ENCODE measurements at regions not wholly inside any gene's neighbourhood (a gene's known extent, or its start where the extent isn't known, plus 50 kb on each side); places are given as distances from the start of the nearest gene placed in this dataset.
"Not testable (repeated sequence)": the region's sequence is repeated elsewhere in the genome, so short reads cannot be mapped to it uniquely, and the experiment has no call there.

DNA sequence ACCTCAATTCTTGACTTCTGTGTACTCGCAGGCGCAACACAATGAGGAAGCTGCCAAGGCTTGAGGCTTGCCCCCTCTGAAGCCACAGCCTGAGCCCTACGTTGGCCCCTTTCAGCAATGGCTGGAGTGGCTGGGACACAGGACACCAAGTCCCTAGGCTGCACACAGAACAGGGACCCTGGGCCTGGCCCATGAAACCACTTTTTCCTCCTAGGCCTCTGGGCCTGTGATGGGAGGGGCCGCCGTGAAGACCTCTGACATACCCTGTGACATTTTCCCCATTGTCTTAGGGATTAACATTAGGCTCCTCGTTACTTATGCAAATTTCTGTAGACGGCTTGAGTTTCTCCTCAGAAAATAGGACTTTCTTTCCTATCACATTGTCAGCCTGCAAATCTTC is 507.2 kb upstream of the ZNF608 start:
- H3K4me3 Mint-ChIP-seq; H3K27me3 Mint-ChIP-seq (ENCODE audit: low read depth); H3K36me3 Mint-ChIP-seq (ENCODE audit: insufficient read depth); H3K4me1 Mint-ChIP-seq (ENCODE audit: low read depth); DNase-seq; ATAC-seq: not testable (repeated sequence)
- H3K9me3 Mint-ChIP-seq: peaks cover 23% of the 10 kb centered on the region

DNA sequence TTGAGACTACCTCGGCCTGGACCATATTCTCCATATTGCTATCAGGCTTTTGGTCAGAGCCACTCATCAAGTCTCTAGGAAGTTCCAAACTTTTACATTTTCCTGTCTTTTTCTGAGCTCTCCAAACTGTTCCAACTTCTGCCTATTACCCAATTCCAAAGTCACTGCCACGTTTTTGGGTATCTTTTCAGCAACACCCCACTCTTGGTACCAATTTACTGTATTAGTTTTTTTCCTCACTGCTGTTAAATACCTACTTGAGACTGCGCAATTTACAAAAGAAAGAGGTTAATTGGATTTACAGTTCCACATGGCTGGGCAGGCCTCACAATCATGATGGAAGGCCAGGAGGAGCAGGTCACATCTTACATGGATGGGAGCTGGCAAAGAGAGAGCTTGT is 507.8 kb upstream of the ZNF608 start:
- Mint-ChIP-seq H3K4me1 (ENCODE audit: low read depth) (no peaks in the 10 kb centered on the region), H3K4me3 (no peak overlapping the region), H3K36me3 (ENCODE audit: insufficient read depth) (no peaks in the 10 kb centered on the region), H3K27me3 (ENCODE audit: low read depth) (no peaks in the 10 kb centered on the region), H3K9me3 (peaks cover 23% of the 10 kb centered on the region)
- DNase-seq: no peak
- no peak for ATAC-seq

DNA sequence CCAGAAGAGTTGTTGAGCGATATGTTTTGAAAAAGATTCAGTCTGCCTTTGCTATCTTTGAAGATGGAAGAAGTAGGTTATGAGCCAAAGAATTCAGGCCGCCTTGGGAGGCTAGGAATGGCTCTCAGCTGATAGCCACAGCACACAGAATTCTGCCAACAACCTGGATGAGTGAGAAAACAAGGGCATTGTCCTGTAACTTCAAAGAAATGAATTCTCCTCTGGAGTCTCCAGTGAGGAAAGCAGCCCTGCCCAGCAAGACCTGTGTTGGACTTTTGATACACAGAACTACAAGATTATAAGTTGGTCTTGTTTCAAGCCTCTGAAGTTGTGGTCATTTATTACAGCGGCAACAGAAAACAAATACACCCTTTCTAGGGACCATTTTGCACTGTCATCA is 509.9 kb upstream of the ZNF608 start:
- ATAC-seq (no peak), DNase-seq (no peak)
- H3K4me3 Mint-ChIP-seq: no peak overlapping the region
- H3K9me3 Mint-ChIP-seq: peaks cover 21% of the 10 kb centered on the region
- no peaks in the 10 kb centered on the region for H3K27me3 Mint-ChIP-seq (ENCODE audit: low read depth)
- no peaks in the 10 kb centered on the region for H3K4me1 Mint-ChIP-seq (ENCODE audit: low read depth)
- no peaks in the 10 kb centered on the region for H3K36me3 Mint-ChIP-seq (ENCODE audit: insufficient read depth)

DNA sequence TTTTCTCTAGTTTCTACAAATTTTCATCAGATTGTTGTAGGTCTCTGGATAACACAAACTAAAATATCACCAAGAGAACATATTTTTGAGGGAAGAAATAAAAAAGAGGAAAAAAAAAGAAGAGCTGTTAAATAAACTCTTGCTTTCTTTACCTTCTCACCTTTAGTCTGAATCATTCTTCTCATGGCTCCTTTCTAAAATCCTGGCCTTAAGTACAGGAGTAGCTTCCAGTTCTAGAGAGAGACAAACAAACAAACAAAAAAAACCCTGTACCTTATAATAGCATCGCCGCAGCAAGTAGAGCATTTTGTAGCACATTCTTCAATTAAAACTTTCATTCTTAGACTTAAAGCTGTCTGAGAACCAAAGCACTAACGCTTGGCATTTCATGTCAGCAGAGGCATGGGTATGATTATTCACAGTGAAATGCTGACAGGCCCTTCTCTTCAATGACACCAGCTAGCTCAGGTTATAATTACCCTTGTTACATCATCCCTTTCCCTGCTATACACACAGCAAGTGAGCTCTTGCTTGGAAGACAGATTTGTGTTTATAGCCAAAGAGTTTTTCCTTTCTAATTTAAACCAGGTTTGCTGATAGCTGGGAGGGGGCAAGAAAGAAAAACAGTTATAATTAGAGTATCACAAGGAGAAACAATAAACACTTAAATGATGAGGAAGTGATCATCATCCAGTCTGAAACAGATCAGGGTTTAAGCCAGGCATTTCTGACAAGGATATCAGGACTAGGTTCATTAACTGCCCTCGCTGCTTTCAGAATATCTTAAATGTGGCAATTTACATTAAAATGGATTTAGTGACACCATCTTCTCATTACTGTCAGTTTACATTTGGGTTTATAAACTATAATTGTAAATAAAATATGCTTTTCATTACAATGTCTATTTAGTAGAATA is 510.9 kb upstream of the ZNF608 start:
- no peak for ATAC-seq
- no peaks in the 10 kb centered on the region for H3K4me1 Mint-ChIP-seq (ENCODE audit: low read depth)

DNA sequence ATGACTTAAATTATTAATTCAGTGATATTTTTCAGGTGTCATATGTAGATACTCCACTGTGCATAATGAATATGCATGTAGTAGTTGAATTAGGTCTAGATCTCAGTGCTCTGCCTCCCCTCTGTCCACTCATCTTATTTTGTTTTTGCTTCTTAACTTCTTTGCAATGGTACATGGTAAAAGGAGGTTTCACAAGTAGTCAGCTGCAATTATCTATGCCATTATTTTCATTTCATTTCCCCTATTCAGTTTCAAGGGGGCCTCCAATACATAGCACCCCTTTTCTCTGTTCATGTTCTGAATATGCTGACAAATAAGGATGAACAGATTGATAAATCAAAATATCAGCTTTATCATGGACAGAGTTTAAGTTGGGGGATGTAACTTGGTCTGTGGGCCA is 511.6 kb upstream of the ZNF608 start:
- peaks cover 18% of the 10 kb centered on the region for H3K9me3 Mint-ChIP-seq
- no peak overlapping the region for H3K4me3 Mint-ChIP-seq
- H3K4me1 Mint-ChIP-seq (ENCODE audit: low read depth): no peaks in the 10 kb centered on the region
- no peaks in the 10 kb centered on the region for H3K36me3 Mint-ChIP-seq (ENCODE audit: insufficient read depth)
- ATAC-seq (no peak), DNase-seq (no peak)
- no peaks in the 10 kb centered on the region for H3K27me3 Mint-ChIP-seq (ENCODE audit: low read depth)

More for the DNA sequence above, 510.9 kb upstream of the ZNF608 start:
- Mint-ChIP-seq H3K27me3 (ENCODE audit: low read depth) (no peaks in the 10 kb centered on the region), H3K36me3 (ENCODE audit: insufficient read depth) (no peaks in the 10 kb centered on the region), H3K9me3 (peaks cover 19% of the 10 kb centered on the region), H3K4me3 (no peak overlapping the region)
- DNase-seq: no peak

DNA sequence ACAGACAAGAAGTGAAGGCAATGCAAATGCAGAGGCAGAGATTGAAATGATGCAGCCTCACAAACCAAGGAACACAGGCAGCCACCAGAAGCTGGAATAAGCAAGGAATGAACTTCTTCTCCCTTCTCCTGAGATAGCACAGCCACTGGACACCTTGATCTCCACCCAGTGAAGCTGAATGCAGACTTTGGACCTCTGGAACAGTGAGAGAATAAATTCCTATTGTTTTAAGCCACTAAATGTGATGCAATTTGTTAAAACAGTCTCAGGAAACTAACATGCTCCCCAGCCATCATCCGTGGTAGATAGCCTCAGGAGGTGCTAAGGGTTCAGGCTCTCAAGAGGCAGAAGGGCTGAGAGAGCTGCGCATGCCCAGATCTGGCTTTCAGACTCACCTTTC is 512.2 kb upstream of the ZNF608 start:
- H3K36me3 Mint-ChIP-seq (ENCODE audit: insufficient read depth): no peaks in the 10 kb centered on the region
- no peak for ATAC-seq
- no peak for DNase-seq
- no peak overlapping the region for H3K4me3 Mint-ChIP-seq
- no peaks in the 10 kb centered on the region for H3K27me3 Mint-ChIP-seq (ENCODE audit: low read depth)
- H3K9me3 Mint-ChIP-seq: peaks cover 18% of the 10 kb centered on the region
- no peaks in the 10 kb centered on the region for H3K4me1 Mint-ChIP-seq (ENCODE audit: low read depth)

DNA sequence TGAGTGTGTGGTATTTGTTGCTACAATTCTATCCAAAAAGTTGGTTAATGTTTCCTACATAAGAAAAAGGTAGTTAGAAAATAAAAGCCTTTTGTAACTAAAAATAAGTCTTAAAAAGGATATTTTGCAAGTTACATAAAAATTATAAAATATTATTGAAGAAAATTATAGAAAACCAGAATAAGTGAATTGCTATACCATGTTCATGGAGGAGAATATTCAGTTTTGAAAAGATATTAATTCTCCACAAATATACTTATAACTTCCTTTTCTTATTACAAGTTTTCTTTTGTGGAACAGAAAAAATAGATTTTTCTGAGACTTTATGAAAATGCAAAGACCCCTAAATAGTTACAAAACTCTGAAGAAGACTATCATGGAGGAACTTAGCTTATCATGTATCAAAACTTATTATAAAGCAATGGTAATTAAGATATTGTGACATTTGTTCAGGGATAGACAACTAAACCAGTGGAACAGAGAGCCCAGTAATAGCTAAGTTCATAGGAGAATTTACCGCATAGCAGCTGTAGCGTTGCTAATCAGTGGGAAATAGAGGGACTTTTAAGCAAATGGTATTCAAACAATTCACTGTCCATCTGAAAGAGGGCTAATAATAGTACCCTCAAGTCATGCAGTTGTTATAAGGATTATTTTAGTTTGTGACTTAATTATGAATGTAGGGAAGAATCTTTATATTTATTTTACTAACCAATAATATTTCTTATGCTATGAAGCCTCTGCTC is 515.2 kb upstream of the ZNF608 start:
- ATAC-seq: no peak
- H3K36me3 Mint-ChIP-seq (ENCODE audit: insufficient read depth): no peaks in the 10 kb centered on the region
- peaks cover 17% of the 10 kb centered on the region for H3K9me3 Mint-ChIP-seq
- no peak overlapping the region for H3K4me3 Mint-ChIP-seq
- H3K27me3 Mint-ChIP-seq (ENCODE audit: low read depth): no peaks in the 10 kb centered on the region
- H3K4me1 Mint-ChIP-seq (ENCODE audit: low read depth): no peaks in the 10 kb centered on the region
- no peak for DNase-seq

DNA sequence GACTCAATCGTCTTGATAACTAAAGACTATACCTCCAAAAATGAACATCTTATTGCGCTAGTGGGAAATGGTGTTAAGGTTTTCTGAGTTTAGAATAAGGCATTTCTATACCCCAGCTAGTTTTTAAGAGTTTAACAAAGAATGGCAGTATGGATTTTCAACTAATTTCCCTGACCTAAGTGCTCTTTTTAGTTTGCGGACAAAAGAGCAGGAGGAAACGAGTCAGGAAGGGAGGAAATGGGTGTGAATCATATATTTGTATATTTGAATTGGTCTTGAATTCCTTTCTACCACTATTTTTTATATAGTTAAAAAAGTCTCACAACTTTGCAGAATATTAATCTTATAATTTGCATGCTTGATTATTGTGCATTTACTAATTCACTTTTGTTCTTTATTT is 516.3 kb upstream of the ZNF608 start:
- Mint-ChIP-seq H3K9me3 (peaks cover 17% of the 10 kb centered on the region), H3K4me3 (no peak overlapping the region), H3K36me3 (ENCODE audit: insufficient read depth) (no peaks in the 10 kb centered on the region), H3K4me1 (ENCODE audit: low read depth) (no peaks in the 10 kb centered on the region), H3K27me3 (ENCODE audit: low read depth) (no peaks in the 10 kb centered on the region)
- no peak for ATAC-seq
- no peak for DNase-seq

DNA sequence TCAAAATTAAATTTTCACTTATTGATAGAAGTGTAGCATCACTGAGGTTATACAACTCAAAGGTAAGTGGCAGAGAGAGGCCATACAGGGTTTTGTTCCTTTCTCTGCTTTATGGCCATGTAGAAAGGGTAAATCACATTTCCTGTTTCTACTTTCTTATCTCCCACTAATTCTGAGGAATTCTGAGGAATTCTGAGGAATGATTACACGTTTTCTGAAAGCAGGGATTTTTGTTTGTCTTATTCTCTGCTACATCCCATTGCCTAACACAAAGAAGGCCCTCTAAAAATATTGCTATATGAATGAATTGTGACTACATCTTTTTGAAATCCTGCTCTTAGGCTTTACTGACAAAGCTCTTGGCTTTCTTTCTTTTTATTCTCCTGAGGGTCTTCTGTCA is 516.9 kb upstream of the ZNF608 start:
- H3K27me3 Mint-ChIP-seq (ENCODE audit: low read depth): no peaks in the 10 kb centered on the region
- DNase-seq (no peak), ATAC-seq (no peak)
- peaks cover 17% of the 10 kb centered on the region for H3K9me3 Mint-ChIP-seq
- H3K36me3 Mint-ChIP-seq (ENCODE audit: insufficient read depth): no peaks in the 10 kb centered on the region
- no peak overlapping the region for H3K4me3 Mint-ChIP-seq
- H3K4me1 Mint-ChIP-seq (ENCODE audit: low read depth): no peaks in the 10 kb centered on the region

DNA sequence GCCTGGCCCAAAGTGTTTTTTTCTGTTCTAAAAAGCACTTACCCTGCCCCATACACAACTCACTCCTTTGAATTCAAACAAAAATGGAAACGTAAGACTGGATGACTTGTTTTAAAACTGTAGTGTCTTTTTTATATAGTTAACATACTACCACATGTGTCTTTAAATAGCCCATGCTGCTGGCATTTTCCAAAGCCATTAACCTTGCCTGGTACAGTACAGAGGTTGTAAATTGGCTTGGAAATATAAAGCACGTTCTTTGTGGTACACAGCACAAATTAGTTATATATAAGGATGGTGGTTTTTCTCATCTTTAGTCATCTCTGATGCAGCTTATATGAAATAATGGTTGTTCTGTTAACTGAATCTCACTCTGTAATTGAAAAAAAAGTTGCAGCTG is 519.7 kb upstream of the ZNF608 start:
- Mint-ChIP-seq H3K4me3 (no peak overlapping the region), H3K36me3 (ENCODE audit: insufficient read depth) (no peaks in the 10 kb centered on the region), H3K4me1 (ENCODE audit: low read depth) (no peaks in the 10 kb centered on the region), H3K27me3 (ENCODE audit: low read depth) (no peaks in the 10 kb centered on the region), H3K9me3 (peaks cover 13% of the 10 kb centered on the region)
- DNase-seq: no peak
- ATAC-seq: no peak

DNA sequence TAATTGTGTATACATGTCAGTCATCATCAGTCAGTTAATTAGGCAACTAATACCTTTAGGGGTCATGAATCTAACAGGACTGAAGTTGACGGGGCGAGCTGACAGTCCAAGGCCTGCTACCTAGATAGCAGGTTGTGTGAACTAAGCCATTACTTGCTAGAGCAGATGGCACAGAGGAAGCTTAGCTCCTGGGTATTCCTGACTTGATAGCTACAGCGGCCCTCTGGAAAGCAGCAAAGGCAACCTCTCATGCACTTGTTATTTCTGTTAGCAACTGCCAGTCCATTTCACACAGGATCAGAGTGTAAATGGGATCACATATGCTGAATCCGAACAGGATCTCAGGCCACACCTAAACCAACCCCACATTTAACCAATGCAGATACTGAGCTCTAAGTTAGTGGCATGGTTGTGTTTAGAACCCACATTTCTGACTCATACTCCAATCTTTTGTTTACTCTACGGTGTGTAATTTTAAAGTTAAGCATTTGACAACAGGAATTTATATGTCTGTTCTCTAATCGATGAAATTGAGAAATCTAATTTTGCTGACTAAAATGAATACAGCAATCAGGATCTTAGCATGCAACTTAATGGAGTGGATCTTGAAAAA is 521.3 kb upstream of the ZNF608 start:
- DNase-seq (no peak), ATAC-seq (no peak)
- no peaks in the 10 kb centered on the region for H3K4me1 Mint-ChIP-seq (ENCODE audit: low read depth)
- H3K36me3 Mint-ChIP-seq (ENCODE audit: insufficient read depth): no peaks in the 10 kb centered on the region
- H3K4me3 Mint-ChIP-seq: no peak overlapping the region
- no peaks in the 10 kb centered on the region for H3K27me3 Mint-ChIP-seq (ENCODE audit: low read depth)
- H3K9me3 Mint-ChIP-seq: peaks cover 16% of the 10 kb centered on the region

DNA sequence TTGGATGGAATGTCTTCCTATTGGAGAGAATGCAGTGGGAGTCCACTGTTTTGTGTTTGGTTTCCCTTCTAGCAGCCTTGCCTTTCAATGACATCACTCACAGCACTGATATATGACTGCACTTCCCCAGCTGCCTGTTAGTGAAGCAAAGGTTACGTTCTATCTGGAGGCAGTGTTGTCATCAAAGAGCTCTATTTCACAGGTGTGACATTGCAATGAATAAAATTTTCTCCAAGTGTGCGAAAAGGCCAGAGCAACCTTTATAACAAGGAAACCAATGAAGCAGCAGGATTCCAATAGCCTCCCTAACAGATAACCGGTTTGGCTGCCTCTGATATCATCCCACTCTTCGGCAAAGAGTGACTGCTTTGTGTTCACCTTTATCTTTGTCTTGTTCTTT is 523.5 kb upstream of the ZNF608 start:
- DNase-seq (no peak), ATAC-seq (no peak)
- H3K36me3 Mint-ChIP-seq (ENCODE audit: insufficient read depth): no peaks in the 10 kb centered on the region
- no peak overlapping the region for H3K4me3 Mint-ChIP-seq
- H3K9me3 Mint-ChIP-seq: peaks cover 13% of the 10 kb centered on the region
- H3K4me1 Mint-ChIP-seq (ENCODE audit: low read depth): no peaks in the 10 kb centered on the region
- H3K27me3 Mint-ChIP-seq (ENCODE audit: low read depth): no peaks in the 10 kb centered on the region

DNA sequence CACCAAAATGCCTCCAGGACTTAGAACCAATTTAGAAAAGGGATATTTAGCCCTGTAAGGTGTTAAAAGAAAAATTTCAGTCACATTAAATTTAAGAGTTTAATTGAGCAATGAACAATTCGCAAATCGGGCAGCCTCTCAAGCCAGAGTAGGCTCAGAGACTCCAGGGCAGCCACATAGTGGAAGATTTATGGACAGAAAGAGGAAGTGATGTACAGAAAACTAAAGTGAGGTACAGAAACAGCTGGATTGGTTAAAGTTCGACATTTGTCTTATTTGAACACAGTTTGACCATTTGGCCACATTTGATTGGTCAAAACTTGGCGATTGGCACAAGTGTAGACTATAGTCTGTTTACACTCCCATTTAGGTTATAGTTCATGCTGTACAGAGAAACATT is 525.9 kb upstream of the ZNF608 start:
- peaks cover 3% of the 10 kb centered on the region for H3K9me3 Mint-ChIP-seq
- H3K36me3 Mint-ChIP-seq (ENCODE audit: insufficient read depth): no peaks in the 10 kb centered on the region
- H3K27me3 Mint-ChIP-seq (ENCODE audit: low read depth): no peaks in the 10 kb centered on the region
- ATAC-seq: no peak
- no peak overlapping the region for H3K4me3 Mint-ChIP-seq
- no peak for DNase-seq
- H3K4me1 Mint-ChIP-seq (ENCODE audit: low read depth): no peaks in the 10 kb centered on the region

DNA sequence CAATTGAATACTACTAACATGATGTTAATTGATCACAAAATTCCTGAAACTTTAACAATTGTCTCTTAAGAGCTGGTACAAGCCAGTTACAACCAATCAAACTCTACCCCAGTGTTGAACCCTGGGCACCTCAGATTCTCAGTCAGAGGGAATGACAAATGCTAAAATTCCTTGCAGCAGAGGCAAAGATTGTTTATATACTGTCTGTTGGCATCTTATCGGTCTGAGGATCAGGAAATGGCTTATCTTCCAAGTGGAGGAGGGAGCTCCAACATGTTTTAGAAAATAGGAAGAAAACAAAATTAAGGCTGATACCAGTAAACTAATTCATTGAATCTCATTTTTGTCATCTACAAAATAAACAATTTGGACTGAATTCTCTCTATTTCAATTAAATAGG is 527.8 kb upstream of the ZNF608 start:
- DNase-seq: no peak
- no peaks in the 10 kb centered on the region for H3K36me3 Mint-ChIP-seq (ENCODE audit: insufficient read depth)
- H3K9me3 Mint-ChIP-seq: peaks cover 3% of the 10 kb centered on the region
- no peak overlapping the region for H3K4me3 Mint-ChIP-seq
- ATAC-seq: no peak
- no peaks in the 10 kb centered on the region for H3K27me3 Mint-ChIP-seq (ENCODE audit: low read depth)
- H3K4me1 Mint-ChIP-seq (ENCODE audit: low read depth): no peaks in the 10 kb centered on the region
